ENCODE measurements at regions not wholly inside any gene's neighbourhood (a gene's known extent, or its start where the extent isn't known, plus 50 kb on each side); places are given as distances from the start of the nearest gene placed in this dataset.

- POLR2A ChIA-PET: no interaction called here
- H3K36me3 ChIP-seq (replicated peaks in 1 of 2; ENCODE audit: control insufficient read depth in 1 of 2, insufficient read depth in 2 of 2, low read length in 2 of 2): no peaks in the 10 kb centered on the region
- no peak overlapping the region for H3K4me3 ChIP-seq (replicated peaks in 1 of 3; ENCODE audit: insufficient read depth in 1 of 3, low read depth in 2 of 3, low read length in 3 of 3)
- H2AFZ ChIP-seq (ENCODE audit: low read length): no peak overlapping the region
- TF ChIP-seq ATF7 (IDR thresholded peaks at IDR 0.05) (peak; percentile 32; the same call in 1 of the 2 replicates), ATF7 (CRISPR knock-in tag; IDR thresholded peaks at IDR 0.05) (no peak), ZBTB3 (CRISPR knock-in tag; IDR thresholded peaks at IDR 0.05; ENCODE audit: borderline replicate concordance, low read depth) (no peak)
- no peaks in the 10 kb centered on the region for H3K79me2 ChIP-seq (ENCODE audit: insufficient read depth, low read length)
- DNase-seq (ENCODE audit: low spot score) (no peak), FAIRE-seq (no peak), ATAC-seq (no peak)
- CTCF ChIA-PET (ENCODE audit: low intra/inter-chr PET ratio, low total read pairs): no interaction called here
- BruUV-seq (replicated peaks): no TSS peak
- H3K4me2 ChIP-seq (ENCODE audit: low read depth, low read length): no peak overlapping the region
- H3K27me3 ChIP-seq (ENCODE audit: control insufficient read depth in 1 of 2, insufficient read depth in 2 of 2, low read length in 2 of 2): no peaks in the 10 kb centered on the region
- WGBS (ENCODE audit: low lambda C conversion rate): 4% methylated on average over 2 of the region's 2 CpGs
- H3K9ac ChIP-seq (ENCODE audit: insufficient read depth, low read depth, low read length): no peak overlapping the region
- intact Hi-C loops (cut with micrococcal nuclease; ENCODE audit: unreplicated experiment): no loop called here
- in situ Hi-C loops (cut with HindIII; ENCODE audit: extremely low pct_ligation_motif_present, low pct_unique_long_range_greater_than_20kb): no loop called here
- peaks cover 69% of the 10 kb centered on the region for H3K9me3 ChIP-seq (ENCODE audit: low read length)
- H3K27ac ChIP-seq (ENCODE audit: extremely low read length, insufficient read depth, low read length): no peak overlapping the region
- H4K20me1 ChIP-seq (ENCODE audit: insufficient read depth, low read length): no peaks in the 10 kb centered on the region
- H3K4me1 ChIP-seq (ENCODE audit: insufficient read depth, low read length): no peaks in the 10 kb centered on the region
These were observed 245.7 kb upstream of the ELAVL2 start for GRCh38 chr9:24071716-24072115.

GRCh38 chr9:24071091-24071490 is 245.1 kb upstream of the ELAVL2 start:
- ATAC-seq (no peak), DNase-seq (ENCODE audit: low spot score) (no peak), FAIRE-seq (no peak)
- Histone ChIP-seq H3K36me3 (replicated peaks in 1 of 2; ENCODE audit: control insufficient read depth in 1 of 2, insufficient read depth in 2 of 2, low read length in 2 of 2) (no peaks in the 10 kb centered on the region), H2AFZ (ENCODE audit: low read length) (no peak overlapping the region), H3K4me2 (ENCODE audit: low read depth, low read length) (no peak overlapping the region), H3K27ac (ENCODE audit: extremely low read length, insufficient read depth, low read length) (no peak overlapping the region), H3K4me3 (replicated peaks in 1 of 3; ENCODE audit: insufficient read depth in 1 of 3, low read depth in 2 of 3, low read length in 3 of 3) (no peak overlapping the region), H3K9me3 (ENCODE audit: low read length) (peaks cover 70% of the 10 kb centered on the region), H3K27me3 (ENCODE audit: control insufficient read depth in 1 of 2, insufficient read depth in 2 of 2, low read length in 2 of 2) (no peaks in the 10 kb centered on the region), H4K20me1 (ENCODE audit: insufficient read depth, low read length) (no peaks in the 10 kb centered on the region), H3K79me2 (ENCODE audit: insufficient read depth, low read length) (no peaks in the 10 kb centered on the region), H3K4me1 (ENCODE audit: insufficient read depth, low read length) (no peaks in the 10 kb centered on the region), H3K9ac (ENCODE audit: insufficient read depth, low read depth, low read length) (no peak overlapping the region)
- TF ChIP-seq PCBP1 (IDR thresholded peaks at IDR 0.05; ENCODE audit: borderline replicate concordance, low read depth, low read length) (no peak), ZNF597 (CRISPR knock-in tag; IDR thresholded peaks at IDR 0.05) (no peak), JARID2 (CRISPR knock-in tag; IDR thresholded peaks at IDR 0.05; ENCODE audit: insufficient replicate concordance) (no peak), GTF3A (CRISPR knock-in tag; conservative IDR thresholded peaks at IDR 0.05) (no peak), DNMT3B (CRISPR knock-in tag; conservative IDR thresholded peaks at IDR 0.05) (no peak), ZFP82 (CRISPR knock-in tag; IDR thresholded peaks at IDR 0.05; ENCODE audit: borderline replicate concordance) (no peak), ZNF83 (CRISPR knock-in tag; IDR thresholded peaks at IDR 0.05; ENCODE audit: borderline replicate concordance) (no peak), HIVEP1 (CRISPR knock-in tag; IDR thresholded peaks at IDR 0.05) (no peak), NAIF1 (CRISPR knock-in tag; IDR thresholded peaks at IDR 0.05; ENCODE audit: borderline replicate concordance) (no peak), MTA3 (CRISPR knock-in tag; IDR thresholded peaks at IDR 0.05) (no peak), ZNF776 (CRISPR knock-in tag; IDR thresholded peaks at IDR 0.05) (no peak), DR1 (CRISPR knock-in tag; IDR thresholded peaks at IDR 0.05) (no peak), PAF1 (CRISPR knock-in tag; IDR thresholded peaks at IDR 0.05) (no peak), NR2C2 (CRISPR knock-in tag; IDR thresholded peaks at IDR 0.05; ENCODE audit: borderline replicate concordance) (no peak), MED1 (CRISPR knock-in tag; IDR thresholded peaks at IDR 0.05) (no peak), ZBTB2 (CRISPR knock-in tag; IDR thresholded peaks at IDR 0.05; ENCODE audit: low read depth) (no peak)
- ChIA-PET POLR2A (no interaction called here), CTCF (ENCODE audit: low intra/inter-chr PET ratio, low total read pairs) (no interaction called here)
- 13% methylated on average over 4 of the region's 4 CpGs for WGBS (ENCODE audit: low lambda C conversion rate)
- no TSS peak for BruUV-seq (replicated peaks)
- in situ Hi-C loops (cut with HindIII; ENCODE audit: extremely low pct_ligation_motif_present, low pct_unique_long_range_greater_than_20kb) (no loop called here), intact Hi-C loops (cut with micrococcal nuclease; ENCODE audit: unreplicated experiment) (no loop called here)
